ENCODE measurements at regions not wholly inside any gene's neighbourhood (a gene's known extent, or its start where the extent isn't known, plus 50 kb on each side); places are given as distances from the start of the nearest gene placed in this dataset.

GRCh38 chr4:83751336-83751949, 215.5 kb downstream of the GPAT3 start:
- Mint-ChIP-seq H3K4me1 (ENCODE audit: insufficient read depth, unreplicated experiment) (peaks cover 6% of the 10 kb centered on the region), H3K36me3 (ENCODE audit: insufficient read depth, unreplicated experiment) (no peaks in the 10 kb centered on the region), H3K27me3 (ENCODE audit: insufficient read depth, unreplicated experiment) (peaks cover 24% of the 10 kb centered on the region), H3K9me3 (ENCODE audit: unreplicated experiment) (no peaks in the 10 kb centered on the region), H3K4me3 (ENCODE audit: unreplicated experiment) (no peak overlapping the region), H3K27ac (ENCODE audit: low read depth, unreplicated experiment) (no peak overlapping the region)
- ChIA-PET CTCF (interaction anchor here (0.8 kb wide), 2 partner anchors 39 to 343 kb away, joined by 3 read pairs; no protein-coding TSS in a partner anchor), POLR2A (interaction anchor here (0.8 kb wide), 1 partner anchor 96 kb away, joined by 4 read pairs; no protein-coding TSS in a partner anchor)
- intact Hi-C loops (cut with micrococcal nuclease) = no loop called here
- TF ChIP-seq CTCF (IDR thresholded peaks at IDR 0.05; ENCODE audit: unreplicated experiment) = no peak
- no TSS peak for BruUV-seq (replicated peaks)
- DNase-seq (ENCODE audit: unreplicated experiment) = peak; percentile 86

- DNase-seq (ENCODE audit: unreplicated experiment) = no peak
- ChIA-PET CTCF (interaction anchor here (0.9 kb wide), 1 partner anchor 22 kb away, joined by 3 read pairs; no protein-coding TSS in a partner anchor), POLR2A (no interaction called here)
- H3K4me3 Mint-ChIP-seq (ENCODE audit: unreplicated experiment) = no peak overlapping the region
- peaks cover 33% of the 10 kb centered on the region for H3K27me3 Mint-ChIP-seq (ENCODE audit: insufficient read depth, unreplicated experiment)
- no peak for TF ChIP-seq CTCF (IDR thresholded peaks at IDR 0.05; ENCODE audit: unreplicated experiment)
- no peak overlapping the region for H3K27ac Mint-ChIP-seq (ENCODE audit: low read depth, unreplicated experiment)
- H3K36me3 Mint-ChIP-seq (ENCODE audit: insufficient read depth, unreplicated experiment) = no peaks in the 10 kb centered on the region
- intact Hi-C loops (cut with micrococcal nuclease) = no loop called here
- peaks cover 6% of the 10 kb centered on the region for H3K4me1 Mint-ChIP-seq (ENCODE audit: insufficient read depth, unreplicated experiment)
- BruUV-seq (replicated peaks) = no TSS peak
- H3K9me3 Mint-ChIP-seq (ENCODE audit: unreplicated experiment) = no peaks in the 10 kb centered on the region
These were observed 212.8 kb downstream of the GPAT3 start for GRCh38 chr4:83748711-83749110.

GRCh38 chr4:83738895-83739294, 203.0 kb downstream of the GPAT3 start:
- ChIA-PET CTCF (no interaction called here), POLR2A (no interaction called here)
- BruUV-seq (replicated peaks) = no TSS peak
- H3K4me1 Mint-ChIP-seq (ENCODE audit: insufficient read depth, unreplicated experiment) = no peaks in the 10 kb centered on the region
- no peaks in the 10 kb centered on the region for H3K36me3 Mint-ChIP-seq (ENCODE audit: insufficient read depth, unreplicated experiment)
- intact Hi-C loops (cut with micrococcal nuclease) = no loop called here
- no peak overlapping the region for H3K27ac Mint-ChIP-seq (ENCODE audit: low read depth, unreplicated experiment)
- TF ChIP-seq CTCF (IDR thresholded peaks at IDR 0.05; ENCODE audit: unreplicated experiment) = no peak
- DNase-seq (ENCODE audit: unreplicated experiment) = no peak
- peaks cover 83% of the 10 kb centered on the region for H3K27me3 Mint-ChIP-seq (ENCODE audit: insufficient read depth, unreplicated experiment)
- H3K9me3 Mint-ChIP-seq (ENCODE audit: unreplicated experiment) = no peaks in the 10 kb centered on the region
- no peak overlapping the region for H3K4me3 Mint-ChIP-seq (ENCODE audit: unreplicated experiment)

GRCh38 chr4:83734576-83734975, 198.7 kb downstream of the GPAT3 start:
- TF ChIP-seq CTCF (IDR thresholded peaks at IDR 0.05; ENCODE audit: unreplicated experiment) = no peak
- no peak overlapping the region for H3K27ac Mint-ChIP-seq (ENCODE audit: low read depth, unreplicated experiment)
- POLR2A ChIA-PET = no interaction called here
- H3K4me3 Mint-ChIP-seq (ENCODE audit: unreplicated experiment) = no peak overlapping the region
- no TSS peak for BruUV-seq (replicated peaks)
- H3K4me1 Mint-ChIP-seq (ENCODE audit: insufficient read depth, unreplicated experiment) = no peaks in the 10 kb centered on the region
- peaks cover 40% of the 10 kb centered on the region for H3K27me3 Mint-ChIP-seq (ENCODE audit: insufficient read depth, unreplicated experiment)
- no peaks in the 10 kb centered on the region for H3K36me3 Mint-ChIP-seq (ENCODE audit: insufficient read depth, unreplicated experiment)
- H3K9me3 Mint-ChIP-seq (ENCODE audit: unreplicated experiment) = no peaks in the 10 kb centered on the region
- CTCF ChIA-PET = no interaction called here
- intact Hi-C loops (cut with micrococcal nuclease) = no loop called here
- DNase-seq (ENCODE audit: unreplicated experiment) = no peak

Measured in MCF 10A (cell line).